GM18520 (cell line): ENCODE measurements at regions not wholly inside any gene's neighbourhood (a gene's known extent, or its start where the extent isn't known, plus 50 kb on each side); places are given as distances from the start of the nearest gene placed in this dataset.
A peak's percentile ranks its signal among the peaks of the same experiment; 100 is the strongest.
"Not testable (repeated sequence)": the region's sequence is repeated elsewhere in the genome, so short reads cannot be mapped to it uniquely, and the experiment has no call there.

Experiments used
- ATAC-seq: cut with Tn5 transposase; IDR thresholded peaks from one replicate; pipeline ENCODE4 v1.9.1; 2021; ENCODE audit not compliant: unreplicated experiment

DNA sequence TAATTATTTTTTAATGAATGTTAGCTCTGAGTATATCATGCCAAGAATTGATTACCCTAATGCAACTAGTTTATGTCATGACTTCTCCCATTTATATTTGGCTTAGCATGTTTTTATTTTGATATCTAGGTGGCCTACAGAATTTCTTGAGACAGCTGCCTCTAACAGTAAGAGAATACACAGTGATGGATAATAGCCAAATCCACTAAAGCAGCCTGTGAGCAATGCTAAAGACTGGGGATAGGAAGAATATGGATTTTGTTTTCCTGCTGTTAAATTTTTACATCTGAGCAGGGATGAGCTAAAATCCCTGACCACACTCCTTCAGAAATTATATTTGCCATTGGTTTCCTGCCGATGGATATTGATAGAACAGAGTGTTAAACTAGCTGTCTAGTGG, 149.3 kb upstream of the TGFBR2 start:
- ATAC-seq: no peak

DNA sequence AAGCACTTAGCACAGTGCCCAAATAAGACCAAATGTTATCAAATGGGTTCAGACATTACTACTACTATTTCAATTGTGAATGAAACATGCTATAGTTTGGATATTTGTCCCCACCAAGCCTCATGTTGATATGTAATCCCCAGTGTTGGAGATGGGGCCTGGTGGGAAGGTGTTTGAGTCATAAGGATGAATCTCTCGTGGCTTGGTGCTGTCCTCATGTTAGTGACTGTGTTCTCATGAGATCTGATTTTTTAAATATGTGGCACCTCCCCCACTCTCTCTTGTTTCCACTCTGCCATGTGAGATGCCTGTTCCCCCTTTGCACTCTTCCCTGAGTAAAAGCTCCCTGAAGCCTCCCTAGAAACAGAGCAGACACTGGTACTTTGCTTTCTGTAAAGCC, 148.7 kb upstream of the TGFBR2 start:
- ATAC-seq: no peak

DNA sequence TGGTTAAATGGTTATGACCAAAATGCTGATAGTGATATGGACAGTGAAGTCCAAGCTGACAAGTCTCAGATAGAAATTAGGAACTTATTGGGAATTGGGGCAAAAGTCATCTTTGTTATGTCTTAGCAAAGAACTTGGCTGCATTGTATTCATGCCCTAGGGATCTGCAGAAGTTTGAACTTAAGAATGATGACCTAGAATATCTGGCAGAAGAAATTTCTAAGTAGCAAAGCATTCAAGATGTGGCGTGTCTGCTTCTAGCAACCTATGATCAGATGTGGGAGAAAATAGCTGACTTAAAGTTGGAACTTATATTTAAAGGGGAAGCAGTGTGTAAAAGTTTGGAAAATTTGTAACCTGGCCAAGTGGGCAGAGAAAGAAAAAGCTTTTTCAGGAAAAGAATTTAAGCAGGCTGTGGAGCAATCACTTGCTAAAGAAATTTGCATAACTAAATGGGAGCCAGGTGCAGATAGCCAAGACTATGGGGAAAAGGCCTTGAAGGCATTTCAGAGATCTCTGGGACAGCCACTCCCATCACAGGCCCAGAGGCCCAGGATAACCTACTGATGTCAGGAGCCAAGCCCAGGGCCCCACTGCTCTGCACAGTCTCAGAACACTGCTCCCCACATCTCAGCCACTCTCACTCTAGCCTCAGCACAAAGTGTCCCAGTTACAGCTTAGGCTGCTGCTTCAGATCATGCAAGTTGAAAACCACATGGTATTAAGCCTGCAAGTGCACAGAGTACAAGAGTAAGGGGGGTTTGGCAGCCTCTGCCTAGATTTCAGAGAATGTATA, 147.8 kb upstream of the TGFBR2 start:
- no peak for ATAC-seq

DNA sequence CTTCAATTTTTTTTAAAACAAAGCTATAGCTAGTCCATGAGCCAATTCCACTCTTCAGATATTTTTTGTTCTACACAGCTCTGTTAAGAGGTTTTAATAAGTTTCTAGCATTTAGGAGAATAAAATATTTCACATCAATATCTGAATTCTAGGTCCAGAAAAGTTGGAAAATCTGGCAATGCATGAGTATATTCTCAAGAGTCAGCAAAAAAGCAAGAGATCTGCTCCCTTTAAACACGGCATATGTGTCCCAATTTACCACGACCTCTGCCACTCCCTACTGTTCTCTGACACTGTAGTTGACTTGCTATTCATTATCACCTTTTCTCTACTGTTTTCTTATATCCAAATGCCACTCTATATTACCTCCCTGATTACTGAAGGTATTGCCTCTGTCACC, 145.1 kb upstream of the TGFBR2 start:
- ATAC-seq: no peak

DNA sequence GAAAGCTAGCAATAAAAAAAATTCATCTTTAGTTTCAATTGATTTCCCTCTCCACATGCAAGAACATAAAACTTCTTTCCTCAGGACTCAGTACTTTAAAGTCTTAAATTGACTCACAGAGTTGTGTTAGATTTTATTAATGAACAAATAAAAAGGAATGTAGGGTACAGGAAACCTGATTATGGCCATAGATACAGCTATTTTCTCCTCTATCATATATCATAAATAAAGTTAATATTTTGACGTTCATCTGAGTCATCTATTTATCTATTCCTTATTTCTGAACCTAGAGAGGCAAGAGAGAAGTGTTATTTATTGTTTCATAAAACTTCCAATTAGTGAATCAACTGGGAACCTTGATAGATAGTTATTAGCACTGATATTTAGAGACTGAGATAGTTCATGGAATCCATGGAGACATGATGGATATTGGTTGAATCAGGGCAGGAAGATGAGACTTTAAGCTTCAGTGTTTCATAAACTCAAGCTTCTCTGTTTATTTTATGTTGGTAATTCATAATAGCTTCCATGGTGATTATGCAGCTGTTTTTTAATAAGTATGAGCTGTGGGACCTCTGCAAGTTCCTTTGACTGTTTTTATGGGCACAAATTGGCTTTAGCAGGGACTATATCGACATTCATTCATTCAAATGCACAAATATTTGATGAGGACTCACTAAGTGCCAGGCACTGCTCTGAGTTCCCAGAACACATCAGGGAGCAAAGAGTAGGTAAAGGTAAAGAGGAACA, 143.5 kb upstream of the TGFBR2 start:
- ATAC-seq: no peak

DNA sequence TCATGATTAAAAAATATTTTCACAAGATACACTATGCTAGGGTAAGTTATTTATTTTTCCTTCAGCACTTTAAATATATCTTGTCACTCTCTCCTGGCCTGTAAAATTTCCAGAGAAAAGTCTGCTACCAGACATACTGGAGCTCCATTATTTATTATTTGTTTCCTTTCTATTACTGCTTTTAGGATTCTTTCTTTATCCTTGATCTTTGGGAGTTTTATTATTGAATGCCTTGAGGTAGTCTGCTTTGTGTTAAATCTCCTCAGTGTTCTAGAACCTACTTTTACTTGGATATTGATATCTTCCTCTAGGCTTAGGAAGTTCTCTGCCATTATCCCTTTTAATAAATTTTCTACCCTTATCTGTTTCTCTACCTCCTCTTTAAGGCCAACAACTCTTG, 142.0 kb upstream of the TGFBR2 start:
- ATAC-seq: no peak

DNA sequence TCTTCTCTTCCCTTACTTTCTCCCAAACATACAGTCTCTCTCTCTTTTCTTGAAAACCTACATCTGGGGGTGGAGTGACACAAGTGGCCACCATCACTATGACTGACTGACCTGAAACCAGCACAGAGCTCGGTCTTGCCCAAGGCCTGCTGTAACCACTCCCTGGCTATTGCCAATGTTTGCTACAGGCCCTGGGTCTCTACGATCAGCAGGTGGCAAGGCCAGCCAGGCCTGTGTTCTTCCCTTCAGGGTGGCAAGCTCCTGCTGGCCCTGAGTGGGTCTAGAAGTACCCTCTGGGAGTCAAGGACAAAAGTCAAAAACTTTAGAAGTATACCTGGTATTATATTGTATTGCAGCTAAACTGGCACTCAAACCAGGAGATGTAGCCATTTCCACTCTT, 140.9 kb upstream of the TGFBR2 start:
- ATAC-seq: no peak

DNA sequence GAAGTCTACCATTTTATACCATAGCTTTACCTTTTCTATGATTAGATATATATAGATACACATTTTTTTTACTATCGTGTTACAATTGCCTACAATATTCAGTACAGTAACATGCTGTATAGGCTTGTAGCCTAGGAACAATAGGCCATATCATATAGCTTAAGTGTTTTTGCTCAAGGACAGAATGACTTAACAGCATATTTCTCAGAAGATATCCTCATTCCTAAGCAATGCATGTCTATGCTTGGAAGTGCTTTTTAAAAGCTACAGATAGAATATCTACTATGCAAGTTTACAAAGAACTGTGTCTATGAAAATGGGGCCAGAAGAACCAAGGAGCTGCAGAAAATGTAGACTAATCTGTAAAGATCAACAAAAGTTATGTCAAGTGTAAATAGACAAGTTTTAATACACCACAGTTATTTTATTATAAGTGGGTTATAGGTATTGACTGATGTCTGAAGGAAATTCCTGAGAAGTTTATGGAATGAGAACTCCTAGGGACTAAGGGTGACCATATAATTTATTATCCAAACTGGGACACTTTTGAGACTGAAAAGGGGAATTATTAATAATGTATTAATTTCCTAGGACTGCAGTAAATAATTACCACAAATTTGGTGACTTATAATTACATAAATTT, 138.7 kb upstream of the TGFBR2 start:
- no peak for ATAC-seq

DNA sequence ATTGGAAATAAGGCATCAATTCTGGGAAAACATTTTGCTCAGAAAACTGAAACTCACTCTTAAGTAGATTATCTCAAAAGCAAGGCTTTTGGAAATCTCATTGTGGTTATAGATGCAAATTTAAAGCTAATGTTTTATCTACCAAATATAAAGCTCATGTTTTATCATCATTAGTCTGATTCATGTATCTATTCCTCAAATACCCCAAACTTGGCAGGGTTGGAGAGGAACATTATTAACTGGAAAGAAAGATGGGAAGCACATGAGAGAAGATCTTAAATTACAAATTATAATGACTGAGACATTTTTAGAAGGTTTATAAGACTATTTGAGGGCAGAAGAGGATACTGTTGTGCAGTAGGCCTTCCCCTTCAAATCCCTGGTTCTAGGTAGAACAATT, 137.3 kb upstream of the TGFBR2 start:
- ATAC-seq: no peak

DNA sequence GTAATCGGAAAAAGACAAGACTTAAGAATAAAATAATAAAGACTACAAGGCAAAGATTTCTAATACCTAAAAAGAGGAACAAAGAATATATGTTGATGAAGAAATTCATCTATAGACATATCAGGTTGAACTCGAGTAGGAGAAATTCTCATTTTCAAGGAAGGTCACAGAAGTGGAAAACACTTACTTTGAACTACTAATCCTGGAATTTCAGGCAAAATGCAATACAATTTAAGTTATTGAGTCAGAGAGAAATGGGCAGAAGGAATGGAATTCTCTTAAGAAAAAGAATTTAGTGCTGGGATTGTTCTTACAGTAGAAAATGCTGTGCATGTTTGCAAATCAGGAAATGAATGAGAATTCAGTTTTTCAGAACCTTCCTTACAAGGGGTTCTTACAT, 135.9 kb upstream of the TGFBR2 start:
- ATAC-seq: no peak

DNA sequence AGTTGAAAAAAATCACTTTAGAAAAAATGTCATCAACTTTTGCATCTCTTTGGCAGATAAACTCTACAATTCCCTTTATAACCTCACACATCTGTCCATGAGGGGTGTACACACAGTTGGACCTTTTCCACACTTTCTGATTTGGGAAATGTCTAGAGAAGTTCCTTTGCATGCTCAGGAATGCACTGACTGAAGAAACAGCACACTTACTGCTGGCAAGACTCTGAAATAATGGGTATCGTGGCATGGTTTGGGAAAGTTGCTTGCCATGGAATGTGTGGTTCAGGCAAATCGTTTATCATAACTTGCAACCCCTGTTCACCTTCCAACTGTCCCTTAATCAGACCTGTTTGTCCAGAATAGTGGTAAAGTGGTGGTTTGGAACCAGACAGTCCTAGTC, 135.3 kb upstream of the TGFBR2 start:
- ATAC-seq: no peak

DNA sequence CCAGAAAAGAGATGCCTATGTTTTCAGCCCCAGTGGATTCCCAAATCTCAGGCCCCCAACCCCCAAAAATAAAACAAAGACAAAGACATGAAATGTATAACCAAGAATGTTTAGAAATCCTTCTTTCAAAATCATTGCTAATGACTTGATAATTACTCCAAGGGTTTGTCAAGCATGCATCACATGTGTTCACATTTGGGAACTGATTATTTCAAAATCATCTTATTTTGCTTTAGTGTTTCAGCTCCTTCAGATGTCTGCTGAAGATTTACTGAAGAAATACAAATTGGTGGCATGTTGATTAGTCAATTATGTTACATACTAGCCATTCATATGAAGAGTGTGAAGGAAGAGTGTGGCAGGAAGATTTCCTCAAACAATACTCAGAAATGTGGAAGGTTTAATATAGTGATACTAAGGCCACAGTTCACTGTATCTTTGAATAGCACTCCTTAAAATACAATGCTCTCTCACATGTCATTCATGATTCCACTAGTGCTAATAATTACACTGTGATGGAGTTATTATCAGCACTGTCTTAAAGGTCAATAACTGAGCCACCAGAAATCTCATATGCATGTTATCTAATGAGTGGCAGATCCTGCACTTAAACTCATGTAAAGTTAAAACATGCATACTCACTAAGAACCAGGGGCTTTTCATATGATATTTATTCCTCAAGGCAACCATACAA, 134.5 kb upstream of the TGFBR2 start:
- no peak for ATAC-seq

DNA sequence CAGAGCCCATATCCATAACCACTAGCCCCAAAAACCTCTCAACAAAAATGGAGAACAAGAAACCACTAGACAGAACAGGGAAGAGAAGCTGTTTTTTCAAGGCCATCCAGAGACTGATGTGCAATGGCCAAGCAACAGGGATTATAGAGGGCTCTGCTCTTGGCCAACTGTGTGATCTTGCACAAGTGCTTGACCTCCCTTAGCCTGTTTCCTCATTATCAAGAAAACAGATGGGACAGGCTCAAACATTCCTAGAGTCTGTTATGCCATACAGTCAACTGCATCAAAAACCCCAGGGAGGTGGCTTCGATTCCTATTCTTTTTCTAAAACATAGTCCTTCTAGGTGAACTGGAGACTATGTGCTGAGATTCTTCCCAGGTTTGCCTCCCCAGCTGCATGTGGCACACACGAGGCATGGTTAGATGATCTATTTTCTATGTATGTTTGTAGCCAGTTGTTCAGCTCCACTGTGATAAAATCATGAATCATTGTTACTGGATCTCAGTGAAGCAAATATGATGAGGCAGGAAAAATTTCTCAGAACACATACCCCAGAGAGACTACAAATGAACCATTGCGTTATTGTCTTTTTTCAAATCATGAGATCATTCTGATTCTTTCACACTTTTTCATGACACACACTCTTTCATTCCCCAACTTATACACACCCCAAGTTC, 132.9 kb upstream of the TGFBR2 start:
- ATAC-seq: no peak

DNA sequence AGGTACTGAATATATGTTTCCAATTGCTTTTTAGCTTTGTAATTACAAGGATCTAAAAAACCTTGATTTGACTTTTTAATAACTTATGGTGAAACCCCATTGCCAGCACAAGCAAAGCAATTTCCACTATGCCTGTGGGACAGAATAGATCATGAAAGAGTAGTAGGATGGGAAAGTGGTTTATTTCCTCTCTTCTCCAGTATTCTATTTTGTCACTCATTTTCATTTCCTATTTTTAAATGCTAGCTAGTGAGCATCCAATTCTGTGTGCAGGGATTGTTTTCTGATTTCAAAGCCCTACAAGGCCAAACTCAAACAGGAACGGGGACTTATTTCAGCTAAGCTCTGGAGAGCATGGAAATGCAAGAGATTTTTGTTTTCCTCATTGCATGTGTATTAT, 132.0 kb upstream of the TGFBR2 start:
- no peak for ATAC-seq

DNA sequence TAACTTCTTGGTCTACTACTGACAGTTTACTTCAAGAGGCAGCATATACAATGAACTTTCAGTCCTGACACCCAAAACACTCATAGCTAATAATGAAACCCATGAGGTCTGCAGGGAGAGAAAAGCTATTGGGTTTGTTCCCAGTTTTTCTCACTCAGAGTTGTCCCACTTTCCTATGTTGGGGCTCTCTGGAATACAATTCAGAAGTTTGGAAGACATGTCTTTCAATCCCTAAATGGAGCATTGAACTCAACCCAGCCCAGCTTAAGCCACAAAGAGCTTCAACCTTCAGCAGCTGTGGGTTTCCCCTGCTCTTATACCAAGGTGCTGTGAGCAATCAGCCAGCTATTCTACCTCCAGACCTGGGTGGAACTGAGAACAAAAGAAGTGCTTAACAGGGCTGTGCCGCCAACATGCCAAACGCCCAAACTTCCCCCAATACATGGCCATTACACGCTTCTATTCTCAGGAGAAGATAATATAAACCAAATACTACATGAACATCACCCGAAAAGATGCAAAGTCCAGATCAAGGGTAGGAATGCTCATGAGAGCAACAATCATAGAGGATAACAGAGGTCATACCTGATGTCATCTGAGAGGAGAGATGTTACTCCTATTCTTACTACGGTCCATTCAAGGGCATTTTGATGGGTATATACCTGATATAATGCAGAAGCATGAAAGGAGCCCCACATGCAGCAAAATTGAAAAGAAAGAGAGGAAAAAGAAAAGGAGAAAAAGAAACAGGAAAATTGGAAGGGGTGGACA, 131.2 kb upstream of the TGFBR2 start:
- peak; percentile 76 for ATAC-seq

DNA sequence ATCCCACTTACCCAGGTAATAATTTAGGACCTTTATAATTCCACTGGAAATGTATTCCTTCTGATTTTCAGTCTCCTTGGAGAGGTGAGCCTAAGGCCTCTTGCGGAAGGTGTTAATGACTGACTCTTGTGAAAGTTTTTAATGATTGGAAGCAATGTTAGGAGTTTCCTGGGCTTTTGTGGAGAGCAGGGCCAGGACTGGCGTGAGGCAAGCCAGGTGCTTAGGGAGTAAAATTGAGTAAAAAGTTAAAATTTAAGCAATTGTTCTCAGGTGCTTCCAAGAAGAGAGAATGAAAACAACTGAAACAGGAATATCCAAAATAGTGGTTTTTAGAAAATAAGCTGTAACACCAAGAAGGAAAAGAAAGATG, 130.6 kb upstream of the TGFBR2 start:
- no peak for ATAC-seq

DNA sequence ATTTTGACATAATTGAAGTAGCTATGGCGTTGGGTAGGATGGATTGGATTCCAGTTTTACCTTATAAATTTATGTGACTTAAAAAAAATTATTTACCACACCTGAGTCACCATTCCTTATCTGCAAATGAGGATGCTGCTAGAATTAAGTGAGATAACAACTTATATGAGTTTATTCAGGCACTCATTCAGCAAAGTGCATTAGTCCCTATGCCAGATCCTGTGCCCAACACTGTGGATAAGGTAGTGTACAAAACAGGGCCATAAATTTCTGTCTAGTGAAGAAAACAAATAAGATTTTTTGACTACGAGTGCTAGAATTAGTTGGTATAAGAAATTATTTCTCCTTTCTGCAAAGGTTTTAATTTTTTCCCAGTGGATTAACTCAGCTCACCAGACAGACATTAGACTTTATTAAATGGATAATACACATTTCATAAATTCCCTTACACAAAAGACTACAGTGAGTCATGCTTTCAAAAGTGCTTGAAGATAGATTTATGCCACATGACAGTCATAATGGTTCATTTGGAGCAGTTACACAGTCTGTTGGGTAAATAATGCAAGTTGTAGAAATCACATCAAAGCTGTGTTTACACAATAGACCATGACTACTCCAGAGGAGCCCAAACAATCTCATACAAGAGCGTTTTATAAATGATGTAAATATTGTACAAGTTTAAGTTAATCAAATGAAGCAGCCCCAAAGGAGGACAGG, 129.9 kb upstream of the TGFBR2 start:
- ATAC-seq: no peak

DNA sequence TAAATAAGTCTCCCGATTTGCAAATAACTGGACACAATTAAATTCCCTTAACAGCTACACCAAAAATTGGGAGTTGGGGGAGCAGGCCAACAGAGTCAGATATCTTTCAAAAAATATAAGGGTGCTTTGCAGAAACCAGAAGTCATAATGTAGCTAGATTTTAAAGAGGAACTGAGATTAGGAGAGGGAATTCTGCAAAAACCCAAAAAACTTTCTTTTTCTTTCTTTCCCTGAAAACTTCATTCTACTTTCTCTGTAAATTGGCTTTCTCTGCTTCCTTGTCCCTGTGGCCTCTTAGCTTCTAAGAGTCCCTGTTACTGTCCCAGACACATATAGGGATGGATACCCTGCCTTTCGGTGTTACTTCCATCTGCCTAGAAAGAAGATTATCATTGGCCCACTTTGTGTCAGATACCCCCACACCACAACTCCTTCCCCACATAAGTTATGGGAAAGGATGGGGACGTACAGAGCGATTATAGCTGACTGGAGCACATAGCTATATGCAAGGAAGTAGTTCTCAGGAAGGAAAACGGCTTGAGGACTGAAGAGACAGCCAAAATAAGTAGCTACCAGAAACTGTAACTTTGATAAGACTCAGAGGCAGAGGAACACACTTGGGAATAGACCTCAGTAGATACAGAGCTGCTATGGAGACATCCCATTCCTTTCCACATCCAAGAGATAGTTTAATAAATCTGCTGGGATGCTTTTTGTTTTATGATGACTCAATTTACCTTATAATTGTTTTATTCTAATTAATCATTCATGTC, 129.1 kb upstream of the TGFBR2 start:
- no peak for ATAC-seq

DNA sequence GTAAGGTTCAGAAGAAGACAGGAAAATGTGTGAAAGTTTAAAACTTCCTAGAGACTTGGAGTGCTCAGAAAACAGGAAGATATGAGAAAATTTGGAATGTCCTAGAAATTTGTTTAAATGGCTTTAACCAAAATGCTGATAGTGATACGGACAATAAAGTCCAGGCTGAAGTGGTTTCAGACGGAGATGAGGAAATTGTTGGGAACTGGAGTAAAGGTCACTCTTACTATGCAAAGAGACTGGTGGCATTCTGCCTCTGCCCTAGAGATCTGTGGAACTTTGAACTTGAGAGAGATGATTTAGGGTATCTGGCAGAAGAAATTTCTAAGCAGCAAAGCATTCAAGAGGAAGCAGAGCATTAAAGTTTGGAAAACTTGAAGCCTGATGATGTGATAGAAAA, 126.7 kb upstream of the TGFBR2 start:
- ATAC-seq: not testable (repeated sequence)
